Suppressor macrophage treated with lipopolysaccharide for 1 hour (primary cell): ENCODE measurements at regions not wholly inside any gene's neighbourhood (a gene's known extent, or its start where the extent isn't known, plus 50 kb on each side); places are given as distances from the start of the nearest gene placed in this dataset.

ENCODE experiments used
- DNase-seq, 3 donors: peaks; one replicate each; pipeline ENCODE4 v3.0.0-alpha.2; 2020 to 2022

GRCh38 chr10:36351159-36351558 lies 709.1 kb upstream of the FZD8 start:
- DNase-seq, result no peak

- no peak for DNase-seq
Observed at GRCh38 chr10:36349445-36350078, 707.5 kb upstream of the FZD8 start.

GRCh38 chr10:36345807-36346206 lies 703.7 kb upstream of the FZD8 start:
- DNase-seq, result no peak

GRCh38 chr10:36345175-36345533 lies 703.1 kb upstream of the FZD8 start:
- no peak for DNase-seq

DNA sequence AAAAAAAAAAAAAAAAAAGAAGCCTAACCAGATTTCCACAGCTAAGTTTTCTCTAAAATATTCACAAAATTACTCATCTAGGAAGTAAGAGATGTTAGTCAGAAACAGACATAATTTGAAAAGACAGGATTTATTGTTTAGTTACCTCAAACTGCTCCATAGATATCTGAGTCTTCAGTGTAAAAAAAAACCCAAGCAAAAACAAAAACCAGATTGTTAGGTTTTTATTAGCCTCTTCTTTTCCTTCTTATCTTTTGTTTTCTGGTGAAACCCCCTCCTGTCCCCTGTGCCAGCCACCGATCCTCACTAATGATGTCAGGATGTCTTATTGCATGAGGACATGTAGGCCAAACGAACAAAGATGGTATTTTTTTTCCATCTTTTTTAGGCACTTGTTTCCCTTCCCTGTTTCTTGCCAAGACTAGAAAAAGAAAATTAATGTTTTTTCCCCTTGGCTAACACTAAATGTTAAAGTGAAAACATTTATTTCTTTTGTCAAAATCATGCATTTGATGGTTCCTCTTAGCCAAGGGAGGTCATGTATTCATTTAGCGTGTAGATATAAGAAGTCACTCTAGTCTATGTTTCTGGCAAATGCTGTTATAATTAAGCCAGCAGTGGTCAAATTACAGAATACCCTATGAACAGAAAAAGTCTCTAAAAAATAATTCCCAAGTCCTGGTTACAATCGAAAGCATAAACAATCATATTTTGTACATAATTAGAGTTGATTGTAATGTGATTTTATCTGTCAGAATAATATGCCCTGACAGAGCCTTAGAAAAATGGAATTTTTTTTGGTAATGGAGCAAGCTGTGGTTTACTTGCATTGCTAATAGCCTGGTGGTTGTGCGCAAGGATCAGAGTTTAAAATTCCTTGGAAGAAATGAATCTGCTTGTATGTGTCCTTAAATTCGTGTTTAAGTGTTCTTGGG lies 702.4 kb upstream of the FZD8 start:
- DNase-seq, result no peak

DNA sequence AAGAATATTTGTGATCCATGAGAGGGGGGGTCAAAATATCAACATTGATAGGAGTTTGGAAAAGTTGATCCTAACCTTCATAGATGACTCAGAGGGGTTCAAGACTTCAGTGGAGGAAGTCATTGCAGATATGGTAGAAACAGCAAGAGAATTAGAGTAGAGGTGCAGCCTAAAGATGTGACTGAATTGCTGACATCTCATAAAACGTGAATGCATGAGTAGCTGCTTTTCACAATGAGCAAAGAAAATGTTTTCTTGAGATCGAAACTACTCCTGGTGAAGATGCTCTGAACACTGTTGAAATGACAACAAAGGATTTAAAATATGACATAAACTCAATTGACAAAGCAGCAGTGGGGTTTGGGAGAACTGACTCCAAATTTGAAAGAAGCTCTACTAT lies 700.7 kb upstream of the FZD8 start:
- DNase-seq, result no peak

DNA sequence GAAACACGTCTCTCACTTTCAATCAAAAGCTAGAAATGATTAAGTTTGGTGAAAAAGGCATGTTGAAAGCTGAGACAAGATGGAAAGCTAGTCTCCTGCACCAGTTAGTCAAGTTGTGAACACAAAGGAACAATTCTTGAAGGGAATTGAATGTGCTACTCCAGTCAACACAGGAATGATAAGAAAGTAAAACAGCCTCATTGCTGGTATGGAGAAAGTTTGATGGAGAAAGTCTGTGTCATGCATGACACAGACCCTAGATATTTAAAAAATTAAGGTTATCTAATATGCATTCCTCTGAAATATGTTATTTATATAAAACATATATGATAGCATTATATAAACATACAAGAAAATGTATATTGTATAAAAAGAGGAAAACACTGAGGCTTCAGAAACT lies 699.4 kb upstream of the FZD8 start:
- no peak for DNase-seq

- DNase-seq, result no peak
Observed at GRCh38 chr10:36336315-36336714, 694.2 kb upstream of the FZD8 start.

- DNase-seq, result no peak
Observed at GRCh38 chr10:36333446-36333845, 691.4 kb upstream of the FZD8 start.

GRCh38 chr10:36332926-36333325 lies 690.8 kb upstream of the FZD8 start:
- no peak for DNase-seq

DNA sequence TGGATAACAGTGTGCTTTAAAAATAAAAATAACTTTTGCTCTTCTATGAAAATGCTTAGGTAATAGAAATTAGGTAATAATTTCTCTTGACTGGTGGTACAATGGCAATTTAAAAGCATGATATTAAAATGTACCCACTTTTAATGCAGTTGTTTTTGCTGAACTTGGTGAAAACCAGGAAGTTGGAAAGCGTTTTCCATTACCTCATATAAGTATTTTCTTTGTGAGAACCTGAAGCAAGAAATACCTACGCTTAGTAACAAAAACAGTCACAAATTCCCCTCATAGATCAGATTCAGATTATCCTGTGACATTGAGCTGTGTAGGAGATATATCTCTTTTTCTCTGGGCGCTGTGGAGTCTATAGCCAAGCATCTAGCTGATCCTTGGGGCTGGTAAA lies 689.0 kb upstream of the FZD8 start:
- DNase-seq, result no peak

DNA sequence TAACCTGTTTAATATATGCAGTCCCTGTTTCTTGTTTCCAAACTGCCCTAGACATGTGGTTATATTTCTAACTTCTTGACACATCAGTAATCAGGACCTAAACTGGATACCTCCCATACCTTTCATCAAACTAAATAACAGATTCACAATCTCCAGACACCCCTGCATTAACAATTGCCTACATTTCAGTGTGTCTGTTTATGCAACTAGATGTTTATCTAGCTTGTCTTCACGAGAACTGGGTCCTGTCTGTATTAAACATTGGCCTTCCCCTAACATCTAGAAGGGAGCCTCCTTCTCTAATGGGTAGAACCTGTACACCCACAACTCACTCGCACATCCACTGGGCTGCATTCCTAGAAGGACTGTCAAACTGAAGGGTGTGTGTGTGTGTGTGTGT lies 683.7 kb upstream of the FZD8 start:
- no peak for DNase-seq

- DNase-seq, result no peak
Observed at GRCh38 chr10:36324831-36325230, 682.7 kb upstream of the FZD8 start.

DNA sequence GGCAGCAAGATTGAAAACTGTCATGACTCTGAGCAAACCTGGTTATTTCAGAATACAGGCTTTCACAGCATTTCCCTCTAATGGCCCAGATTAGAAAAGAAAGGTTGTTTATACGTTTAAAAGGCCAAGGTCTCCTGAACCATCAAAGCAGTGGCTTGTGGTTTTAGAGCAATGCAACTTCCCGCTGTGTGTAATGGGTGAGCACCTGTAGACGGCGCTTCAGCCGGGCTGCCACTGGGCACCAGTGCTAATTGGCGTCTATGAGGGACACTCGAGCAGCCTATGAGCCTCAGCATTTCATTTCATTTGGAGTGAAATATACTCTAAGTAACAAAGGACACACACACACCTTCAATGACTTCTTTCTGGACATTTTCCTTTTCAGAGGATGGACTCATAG lies 671.0 kb upstream of the FZD8 start:
- DNase-seq, result no peak

GRCh38 chr10:36303896-36304295 lies 661.8 kb upstream of the FZD8 start:
- DNase-seq, result no peak

GRCh38 chr10:36302086-36302485 lies 660.0 kb upstream of the FZD8 start:
- no peak for DNase-seq

DNA sequence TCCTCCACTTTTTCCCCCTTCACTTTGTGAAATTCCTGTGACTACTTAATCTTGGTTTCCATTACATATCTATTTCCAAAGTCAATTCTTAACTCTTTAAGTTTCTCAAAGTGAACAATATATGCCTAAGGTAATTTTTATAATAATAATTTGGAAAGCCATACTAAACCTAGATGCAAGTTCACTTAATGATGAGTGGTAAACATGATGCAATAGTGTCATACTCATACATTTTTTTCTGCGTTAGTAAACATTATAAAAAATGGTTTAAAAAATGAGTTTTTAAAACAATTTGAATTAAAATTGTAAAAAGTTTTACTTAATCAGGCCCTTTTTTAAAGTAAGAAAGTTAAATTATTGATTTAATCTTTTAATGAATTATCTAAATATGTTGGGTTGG lies 659.4 kb upstream of the FZD8 start:
- DNase-seq, result no peak

- DNase-seq, result no peak
Observed at GRCh38 chr10:36301139-36301538, 659.0 kb upstream of the FZD8 start.

GRCh38 chr10:36283827-36284226 lies 641.7 kb upstream of the FZD8 start:
- no peak for DNase-seq

- no peak for DNase-seq
Observed at GRCh38 chr10:36281831-36282331, 639.8 kb upstream of the FZD8 start.

DNA sequence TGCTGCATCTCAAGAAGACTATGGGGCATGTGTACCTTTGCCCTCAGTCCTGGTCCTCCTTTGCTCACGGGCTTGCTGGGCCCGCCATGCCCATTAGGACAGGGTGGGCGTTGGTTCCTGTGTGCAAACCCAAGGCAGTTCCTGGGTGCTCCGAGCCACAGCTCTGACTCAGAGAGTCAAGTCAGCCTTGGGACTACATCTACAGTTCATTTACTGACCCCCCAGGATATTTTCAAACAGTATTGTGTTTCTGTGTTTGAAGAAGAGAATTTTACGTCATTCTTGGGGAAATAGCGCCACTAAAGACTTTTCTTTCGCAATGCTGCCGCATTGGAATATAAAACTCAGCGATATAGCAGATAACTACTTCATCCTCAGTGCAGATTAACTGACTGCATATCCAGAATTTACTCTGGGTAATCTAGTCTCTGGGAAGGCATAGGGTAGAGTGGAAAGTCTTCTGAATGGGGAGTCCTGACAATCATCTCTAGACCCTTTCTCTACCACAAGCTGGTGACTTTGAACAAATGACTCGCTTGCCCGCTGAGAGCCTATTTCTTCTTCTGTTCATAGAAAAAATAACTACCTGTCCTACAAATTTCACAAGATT lies 638.9 kb upstream of the FZD8 start:
- no peak for DNase-seq

GRCh38 chr10:36280321-36280741 lies 638.2 kb upstream of the FZD8 start:
- DNase-seq, result no peak

DNA sequence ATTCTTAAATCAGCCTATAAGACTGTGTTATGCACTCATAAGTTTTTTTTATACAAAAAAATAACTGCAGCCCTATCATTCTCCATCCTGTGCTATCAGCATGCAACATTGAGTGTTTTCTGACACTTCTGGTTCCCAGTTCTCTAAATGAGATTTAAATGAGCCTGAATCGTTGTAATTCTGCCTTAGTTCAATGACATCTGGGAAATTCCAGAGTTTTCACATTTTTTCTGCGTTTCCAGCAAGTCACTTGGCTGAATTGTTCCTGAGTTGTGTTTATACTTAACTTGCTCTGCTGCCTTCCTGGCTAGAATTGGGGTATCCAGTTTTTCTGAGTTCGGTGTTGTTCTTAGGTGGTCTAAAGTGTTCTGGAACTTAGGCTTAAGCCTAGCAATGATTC lies 636.1 kb upstream of the FZD8 start:
- DNase-seq, result no peak

DNA sequence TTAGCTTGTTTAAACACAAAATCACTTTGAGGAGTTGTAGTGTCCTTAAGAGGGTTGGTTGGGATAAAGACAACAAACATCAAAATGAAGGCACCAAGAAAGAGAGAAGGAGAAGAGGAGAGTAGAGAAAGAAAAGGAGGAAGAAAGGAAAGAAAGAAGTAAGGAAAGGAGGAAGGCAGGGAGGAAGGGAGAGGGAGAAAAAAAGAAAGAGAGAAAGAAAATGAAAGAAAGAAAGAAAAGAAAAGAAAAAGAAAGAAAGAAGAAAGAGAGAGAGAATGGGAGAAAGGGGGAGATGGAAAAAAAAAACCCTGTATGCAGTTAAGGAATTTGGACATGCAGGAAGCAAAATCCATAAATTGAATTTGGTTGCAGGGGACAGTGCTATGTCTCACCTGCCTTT lies 635.4 kb upstream of the FZD8 start:
- DNase-seq, result no peak
